ENCODE measurements at regions not wholly inside any gene's neighbourhood (a gene's known extent, or its start where the extent isn't known, plus 50 kb on each side); places are given as distances from the start of the nearest gene placed in this dataset.

GRCh38 chr10:4763513-4763912 lies 62.5 kb upstream of the AKR1E2 start:
- Histone ChIP-seq H3K9me2 (replicated peaks; ENCODE audit: low read length) (no peaks in the 10 kb centered on the region), H3K4me1 (ENCODE audit: insufficient read depth, low read length) (peaks cover 67% of the 10 kb centered on the region), H3K4me2 (ENCODE audit: low read length) (peak overlapping the region; percentile 90), H3K9me3 (ENCODE audit: low read length) (no peaks in the 10 kb centered on the region), H3F3A (ENCODE audit: low read length, unreplicated experiment) (no peaks in the 10 kb centered on the region), H3K36me3 (ENCODE audit: low read depth, low read length) (peaks cover 6% of the 10 kb centered on the region; the same call in 1 of the 2 replicates), H3K27ac (ENCODE audit: low read length) (peak overlapping the region; percentile 99), H3K4me3 (ENCODE audit: low read length) (peak overlapping the region; percentile 67), H3K79me2 (ENCODE audit: low read length) (peaks cover 54% of the 10 kb centered on the region), H3K27me3 (ENCODE audit: low read length) (no peaks in the 10 kb centered on the region), H4K20me1 (ENCODE audit: low read length) (no peaks in the 10 kb centered on the region), H2AFZ (ENCODE audit: low read length) (no peak overlapping the region), H3K9ac (ENCODE audit: low read length) (peak overlapping the region; percentile 95)
- ChIA-PET POLR2A (ENCODE audit: unreplicated experiment) (interaction anchor here (0.6 to 1.7 kb wide), 6 partner anchors 38 to 979 kb away, joined by 3 to 9 read pairs (median 8); partner anchors contain the start of gene KLF6), CTCF (interaction anchor here (0.6 to 1.7 kb wide), 5 partner anchors 12 to 107 kb away, joined by 3 to 4 read pairs (median 3); no protein-coding TSS in a partner anchor)
- no peak for ATAC-seq
- TF ChIP-seq CTCF (conservative IDR thresholded peaks at IDR 0.05; ENCODE audit: low read depth, low read length), result no peak
- no peak for TF ChIP-seq EZH2phosphoT487 (IDR thresholded peaks at IDR 0.05; ENCODE audit: borderline replicate concordance, low read length)
- TF ChIP-seq EZH2 (IDR thresholded peaks at IDR 0.05; ENCODE audit: low read length, unreplicated experiment), result no peak
- TSS peak; percentile 36 for BruUV-seq (replicated peaks)
- DNase-seq, result no peak
- intact Hi-C loops (cut with micrococcal nuclease), result loop anchor here (10.0 kb wide), 1 partner anchor 219 kb away; no protein-coding TSS in a partner anchor

- intact Hi-C loops (cut with micrococcal nuclease), result no loop called here
- Histone ChIP-seq H3F3A (ENCODE audit: low read length, unreplicated experiment) (no peaks in the 10 kb centered on the region), H4K20me1 (ENCODE audit: low read length) (no peaks in the 10 kb centered on the region), H3K4me3 (ENCODE audit: low read length) (no peak overlapping the region), H3K9me3 (ENCODE audit: low read length) (no peaks in the 10 kb centered on the region), H3K27ac (ENCODE audit: low read length) (peak overlapping the region; percentile 75), H2AFZ (ENCODE audit: low read length) (no peak overlapping the region), H3K36me3 (ENCODE audit: low read depth, low read length) (peaks cover 6% of the 10 kb centered on the region; the same call in 1 of the 2 replicates), H3K4me2 (ENCODE audit: low read length) (no peak overlapping the region), H3K4me1 (ENCODE audit: insufficient read depth, low read length) (peaks cover 33% of the 10 kb centered on the region), H3K27me3 (ENCODE audit: low read length) (no peaks in the 10 kb centered on the region), H3K79me2 (ENCODE audit: low read length) (peaks cover 24% of the 10 kb centered on the region), H3K9me2 (replicated peaks; ENCODE audit: low read length) (no peaks in the 10 kb centered on the region), H3K9ac (ENCODE audit: low read length) (0 out of 2 replicates have a peak overlapping the region, but pooled peaks have one; percentile 22)
- ATAC-seq (peak; percentile 25), DNase-seq (peak; percentile 53)
- POLR2A ChIA-PET (ENCODE audit: unreplicated experiment), result interaction anchor here (0.6 kb wide), 1 partner anchor 256 kb away, joined by 7 read pairs; no protein-coding TSS in a partner anchor
- CTCF ChIA-PET, result no interaction called here
- TF ChIP-seq CTCF (conservative IDR thresholded peaks at IDR 0.05; ENCODE audit: low read depth, low read length) (no peak), EZH2phosphoT487 (IDR thresholded peaks at IDR 0.05; ENCODE audit: borderline replicate concordance, low read length) (no peak), EZH2 (IDR thresholded peaks at IDR 0.05; ENCODE audit: low read length, unreplicated experiment) (no peak)
- no TSS peak for BruUV-seq (replicated peaks)
Observed at GRCh38 chr10:4758256-4758655, 67.8 kb upstream of the AKR1E2 start.

- CTCF ChIA-PET, result interaction anchor here (0.6 kb wide), 1 partner anchor 64 kb away, joined by 4 read pairs; no protein-coding TSS in a partner anchor
Observed at GRCh38 chr10:4755286-4755989, 70.6 kb upstream of the AKR1E2 start.

More at GRCh38 chr10:4755286-4755989, 70.6 kb upstream of the AKR1E2 start:
- no peaks in the 10 kb centered on the region for H3K79me2 ChIP-seq (ENCODE audit: low read length)
- H3K4me1 ChIP-seq (ENCODE audit: insufficient read depth, low read length), result peaks cover 17% of the 10 kb centered on the region
- no peak overlapping the region for H3K27ac ChIP-seq (ENCODE audit: low read length)
- H3K36me3 ChIP-seq (ENCODE audit: low read depth, low read length), result no peaks in the 10 kb centered on the region
- H4K20me1 ChIP-seq (ENCODE audit: low read length), result no peaks in the 10 kb centered on the region
- POLR2A ChIA-PET (ENCODE audit: unreplicated experiment), result interaction anchor here (0.5 kb wide), 1 partner anchor 1059 kb away, joined by 4 read pairs; no protein-coding TSS in a partner anchor
- no peaks in the 10 kb centered on the region for H3F3A ChIP-seq (ENCODE audit: low read length, unreplicated experiment)
- H2AFZ ChIP-seq (ENCODE audit: low read length), result no peak overlapping the region
- TF ChIP-seq EZH2phosphoT487 (IDR thresholded peaks at IDR 0.05; ENCODE audit: borderline replicate concordance, low read length) (no peak), CTCF (conservative IDR thresholded peaks at IDR 0.05; ENCODE audit: low read depth, low read length) (no peak), EZH2 (IDR thresholded peaks at IDR 0.05; ENCODE audit: low read length, unreplicated experiment) (no peak)
- intact Hi-C loops (cut with micrococcal nuclease), result no loop called here
- no peak for DNase-seq
- no peak overlapping the region for H3K9ac ChIP-seq (ENCODE audit: low read length)
- no peak; the same call in 1 of the 2 replicates for ATAC-seq
- H3K4me3 ChIP-seq (ENCODE audit: low read length), result no peak overlapping the region
- H3K4me2 ChIP-seq (ENCODE audit: low read length), result no peak overlapping the region
- H3K9me2 ChIP-seq (replicated peaks; ENCODE audit: low read length), result no peaks in the 10 kb centered on the region
- H3K9me3 ChIP-seq (ENCODE audit: low read length), result no peaks in the 10 kb centered on the region
- no TSS peak for BruUV-seq (replicated peaks)
- H3K27me3 ChIP-seq (ENCODE audit: low read length), result no peaks in the 10 kb centered on the region

Measured in PC-3 (cell line).